SKM-1 (cell line): ENCODE measurements at regions not wholly inside any gene's neighbourhood (a gene's known extent, or its start where the extent isn't known, plus 50 kb on each side); places are given as distances from the start of the nearest gene placed in this dataset.
"Not testable (repeated sequence)": the region's sequence is repeated elsewhere in the genome, so short reads cannot be mapped to it uniquely, and the experiment has no call there.

Experiments used
- DNase-seq: peaks from one replicate; lab custom pipeline; 2025; ENCODE audit not compliant: unreplicated experiment; lab: John Stamatoyannopoulos, UW

DNA sequence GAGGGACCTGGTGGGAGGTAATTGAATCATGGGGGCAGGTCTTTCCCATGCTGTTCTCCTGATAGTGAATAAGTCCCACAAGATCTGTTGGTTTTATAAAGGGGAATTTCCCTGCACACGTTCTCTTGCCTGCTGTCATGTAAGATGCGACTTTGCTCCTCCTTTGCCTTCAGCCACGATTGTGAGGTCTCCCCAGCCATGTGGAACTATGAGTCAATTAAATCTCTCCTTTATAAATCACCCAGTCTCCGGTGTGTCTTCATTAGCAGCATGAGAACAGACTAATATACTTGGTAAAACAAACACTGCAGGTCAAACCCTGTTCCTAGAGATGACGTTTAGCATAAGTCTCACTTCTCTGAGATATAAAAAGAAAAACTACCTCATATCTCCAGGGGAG, 148.3 kb downstream of the MATN1 start:
- DNase-seq: no peak

DNA sequence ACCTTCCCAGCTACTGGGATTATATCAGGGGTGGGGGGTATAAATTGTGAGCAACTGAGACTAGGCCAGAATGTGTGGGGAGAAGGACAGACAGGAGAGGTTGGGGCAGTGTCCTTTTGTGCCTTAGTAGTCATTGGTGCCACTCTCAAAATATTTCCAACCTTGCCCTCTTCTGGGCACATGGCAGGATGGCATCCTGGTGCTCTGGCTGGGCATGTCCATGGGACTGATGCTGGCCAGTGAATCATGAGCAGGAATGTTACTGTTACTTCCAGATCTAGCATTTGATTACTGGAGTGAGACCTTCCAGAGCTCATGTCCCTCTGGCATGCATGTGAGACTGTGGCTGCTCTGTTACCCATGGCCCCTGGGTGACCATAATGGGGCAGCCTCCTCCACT, 151.2 kb downstream of the MATN1 start:
- no peak for DNase-seq

DNA sequence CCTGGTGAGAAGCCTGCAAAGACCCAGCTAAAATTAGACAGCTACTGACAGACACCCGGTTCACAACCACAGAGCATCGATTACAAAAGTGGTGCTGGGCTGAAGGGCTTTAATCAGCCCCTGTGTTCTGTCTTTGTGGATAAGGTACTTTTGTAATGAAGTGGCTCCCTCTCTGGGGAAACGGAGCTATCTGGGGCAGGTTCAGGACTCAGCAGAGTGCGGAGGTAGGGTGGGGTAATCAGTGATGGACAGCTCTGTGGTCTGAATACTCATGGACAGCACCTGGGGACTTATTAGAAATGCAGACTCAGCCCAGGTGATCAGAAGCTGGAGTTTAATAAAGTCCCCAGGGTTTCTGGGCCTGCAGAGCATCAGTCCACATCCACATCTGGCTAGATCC, 152.0 kb downstream of the MATN1 start:
- no peak for DNase-seq

DNA sequence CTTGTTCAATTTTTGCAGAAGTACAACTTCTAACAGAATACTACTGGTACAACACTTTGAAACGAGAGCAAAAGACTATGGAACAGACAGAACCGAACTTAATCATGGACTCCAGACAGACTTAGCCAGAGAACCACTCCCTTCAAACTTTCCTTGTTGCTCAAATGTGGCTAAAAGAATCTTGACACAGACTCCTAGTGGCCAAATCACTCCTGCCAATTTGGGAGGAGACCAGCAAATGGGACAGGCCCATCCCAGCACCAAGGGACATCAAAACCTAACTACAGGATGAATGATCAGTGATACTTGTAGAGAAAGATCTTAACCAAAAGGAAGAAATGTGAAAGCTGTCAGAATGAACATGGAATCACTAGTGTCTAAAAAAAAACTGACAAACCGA, 154.0 kb downstream of the MATN1 start:
- DNase-seq: no peak

DNA sequence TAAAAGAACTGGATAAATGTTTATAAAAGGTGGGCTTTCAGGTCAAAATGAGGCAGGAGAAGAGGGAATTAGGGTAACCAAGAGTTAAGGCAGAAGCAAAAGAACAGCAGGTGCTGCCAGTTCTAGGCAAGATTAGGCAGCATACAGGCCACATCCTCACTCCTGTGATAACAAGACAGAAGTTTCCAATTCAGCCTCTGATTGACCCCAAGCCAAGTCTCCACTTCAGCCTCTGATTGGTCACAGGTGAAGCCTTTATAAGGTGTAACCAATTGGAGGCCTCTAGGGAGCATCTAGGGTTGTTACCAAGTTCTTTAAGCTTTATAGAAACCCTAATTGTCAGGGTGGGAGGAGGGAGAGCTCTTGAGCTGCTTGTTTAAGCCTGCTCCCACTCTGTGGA, 160.8 kb downstream of the MATN1 start:
- no peak for DNase-seq

DNA sequence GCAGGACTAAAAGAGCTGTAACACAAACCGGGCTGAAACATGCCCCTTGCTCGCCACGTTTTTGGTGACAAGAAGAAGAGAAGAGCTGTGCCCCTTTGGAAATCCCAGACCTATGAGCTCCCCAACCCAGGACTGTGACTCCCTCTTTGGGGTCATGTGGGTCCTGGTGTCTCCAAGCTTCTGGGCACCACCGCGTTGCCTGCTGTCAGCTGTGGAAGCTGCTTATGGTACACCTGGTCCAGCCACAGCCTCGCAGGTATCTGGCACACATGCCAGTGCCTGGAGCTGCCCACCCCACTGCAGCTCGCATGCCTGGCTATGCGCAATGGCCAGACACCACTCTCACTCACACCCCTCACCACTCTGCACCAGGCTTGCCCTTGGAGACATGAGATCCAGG, 171.8 kb downstream of the MATN1 start:
- no peak for DNase-seq

DNA sequence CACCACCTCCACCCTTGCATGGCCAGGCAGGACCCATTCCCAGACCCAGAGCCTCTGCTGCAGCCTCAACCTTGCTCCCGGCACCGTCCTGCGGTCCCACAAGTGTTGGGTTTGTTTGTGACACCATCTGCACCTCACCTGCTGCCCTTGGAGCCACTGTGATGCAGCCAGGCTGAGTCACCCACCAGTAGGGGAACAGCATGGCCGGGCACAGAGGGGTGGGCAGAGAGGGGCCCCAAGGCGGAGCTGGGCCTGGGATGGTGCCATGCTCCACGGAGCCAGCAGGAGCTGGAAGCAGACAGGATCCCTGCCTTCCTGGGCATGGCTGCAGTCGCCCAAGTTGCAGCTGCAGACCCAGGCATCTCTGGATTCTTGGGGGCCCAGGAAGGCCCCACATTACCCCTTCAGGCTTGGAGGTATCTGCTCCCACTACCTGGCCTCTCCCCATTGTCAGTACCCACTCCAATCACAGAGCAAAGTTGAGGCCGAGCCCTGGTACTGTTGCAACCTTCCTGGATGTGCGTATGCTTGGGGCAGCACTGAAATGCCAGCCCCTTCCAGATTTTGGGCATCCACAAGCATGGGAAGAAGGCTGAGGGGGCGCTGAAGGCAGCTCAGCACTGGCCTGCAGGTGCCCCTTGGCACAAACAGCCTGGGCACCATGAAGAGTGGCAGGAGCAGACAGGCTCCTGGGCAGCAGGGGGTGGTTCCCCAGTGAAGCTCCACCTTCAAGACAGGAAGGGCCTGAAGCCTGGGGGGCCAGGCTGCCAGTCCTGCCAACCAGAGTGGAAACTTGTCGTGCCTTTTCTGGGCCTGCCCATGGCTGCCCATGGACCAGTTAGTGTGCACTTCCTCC, 172.8 kb downstream of the MATN1 start:
- no peak for DNase-seq

DNA sequence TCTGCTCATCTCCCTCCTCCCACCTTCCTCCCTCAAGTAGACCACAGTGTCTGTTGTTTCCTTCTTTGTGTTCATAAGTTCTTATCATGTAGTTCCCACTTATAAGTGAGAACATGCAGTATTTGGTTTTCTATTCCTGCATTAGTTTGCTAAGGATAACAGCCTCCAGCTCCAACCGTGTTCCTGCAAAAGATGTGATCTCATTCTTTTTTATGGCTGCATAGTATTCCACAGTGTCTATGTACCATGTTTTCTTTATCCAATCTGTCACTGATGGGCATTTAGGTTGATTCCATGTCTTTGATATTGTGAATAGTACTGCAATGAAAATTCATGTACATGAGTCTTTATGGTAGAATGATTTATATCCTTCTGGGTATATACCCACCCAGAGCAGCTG, 173.5 kb downstream of the MATN1 start:
- DNase-seq: not testable (repeated sequence)

DNA sequence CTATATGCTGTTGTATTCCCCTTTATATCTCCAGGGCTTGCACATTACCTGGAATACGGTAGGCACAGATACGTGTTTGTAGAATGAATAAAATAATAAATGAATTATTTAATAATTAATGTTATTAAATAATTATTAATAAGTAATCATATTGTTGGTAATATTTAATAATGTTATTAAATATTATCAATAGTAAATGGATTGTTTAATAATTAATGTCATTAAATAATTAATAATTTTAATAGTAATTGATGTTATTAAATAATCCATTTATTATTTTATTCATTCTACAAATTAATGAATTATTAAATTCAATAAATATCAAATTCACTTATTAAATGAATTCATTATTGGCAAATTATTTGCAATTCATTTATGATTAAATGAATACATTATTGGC, 175.1 kb downstream of the MATN1 start:
- no peak for DNase-seq

DNA sequence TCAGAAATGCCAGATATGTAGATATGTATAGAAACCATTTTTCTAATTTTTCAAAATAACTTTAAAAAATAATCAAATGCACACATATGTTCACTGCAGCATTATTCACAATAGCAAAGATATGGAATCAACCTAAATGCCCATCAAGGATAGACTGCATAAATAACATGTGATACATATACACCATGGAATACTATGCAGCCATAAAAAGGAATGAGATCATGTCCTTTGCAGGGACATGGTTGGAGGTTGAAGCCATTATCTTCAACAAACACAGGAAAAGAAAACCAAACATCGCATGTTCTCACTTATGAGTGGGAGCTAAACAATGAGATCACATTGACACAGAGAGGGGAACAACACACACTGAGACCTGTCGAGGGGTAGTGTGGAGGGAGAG, 176.1 kb downstream of the MATN1 start:
- DNase-seq: not testable (repeated sequence)

DNA sequence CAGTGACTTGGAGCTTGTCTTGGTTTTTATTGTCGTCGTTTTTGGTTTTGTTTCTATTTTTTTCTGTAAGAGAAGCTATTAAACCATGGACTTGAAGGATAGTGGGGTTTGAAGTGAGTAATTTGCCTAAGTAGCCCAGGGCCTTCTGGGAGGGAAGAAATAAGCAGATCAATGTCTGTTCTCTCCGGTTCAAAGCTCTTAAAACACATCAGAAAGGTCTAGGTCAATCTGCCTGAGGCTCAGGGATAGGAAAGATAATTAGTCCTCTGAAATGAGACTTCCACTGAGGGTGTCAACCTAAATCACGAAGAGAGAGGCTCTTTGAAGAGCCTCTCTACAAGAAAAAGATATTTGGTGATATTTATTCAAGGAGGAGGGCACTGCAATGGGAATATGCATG, 178.0 kb downstream of the MATN1 start:
- no peak for DNase-seq

DNA sequence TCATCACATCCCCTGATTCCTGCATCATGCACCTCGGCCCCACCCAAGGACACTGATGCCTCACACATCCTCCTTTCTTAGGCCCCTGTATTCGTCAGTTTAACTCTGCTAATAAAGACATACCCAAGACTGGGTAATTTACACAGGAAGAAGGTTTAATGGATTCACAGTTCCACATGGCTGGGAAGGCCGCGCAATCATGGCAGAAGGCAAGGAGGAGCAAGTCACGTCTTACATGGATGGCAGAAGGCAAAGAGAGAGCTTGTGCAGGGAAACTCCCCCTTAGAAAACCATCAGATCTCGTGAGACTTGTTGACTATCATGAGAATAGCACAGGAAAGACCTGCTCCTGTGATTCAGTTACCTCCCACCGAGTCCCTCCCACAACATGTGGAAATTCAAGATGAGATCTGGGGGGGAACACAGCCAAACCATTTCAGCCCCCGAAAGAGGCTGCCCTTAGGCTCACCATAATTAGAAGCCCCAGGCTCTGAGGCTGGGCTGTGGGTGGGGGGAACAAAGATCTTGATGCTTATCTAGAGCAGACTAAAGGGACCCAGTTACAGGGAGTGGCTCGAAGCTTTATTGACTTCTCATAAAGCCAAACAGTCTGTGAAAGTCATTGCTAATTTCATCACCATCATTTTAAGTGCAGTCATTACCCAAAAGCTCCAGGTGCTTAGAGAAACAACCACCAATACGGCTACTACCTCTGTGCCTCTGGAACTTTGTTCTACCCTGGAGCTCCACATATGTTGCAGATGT, 181.5 kb downstream of the MATN1 start:
- DNase-seq: no peak

DNA sequence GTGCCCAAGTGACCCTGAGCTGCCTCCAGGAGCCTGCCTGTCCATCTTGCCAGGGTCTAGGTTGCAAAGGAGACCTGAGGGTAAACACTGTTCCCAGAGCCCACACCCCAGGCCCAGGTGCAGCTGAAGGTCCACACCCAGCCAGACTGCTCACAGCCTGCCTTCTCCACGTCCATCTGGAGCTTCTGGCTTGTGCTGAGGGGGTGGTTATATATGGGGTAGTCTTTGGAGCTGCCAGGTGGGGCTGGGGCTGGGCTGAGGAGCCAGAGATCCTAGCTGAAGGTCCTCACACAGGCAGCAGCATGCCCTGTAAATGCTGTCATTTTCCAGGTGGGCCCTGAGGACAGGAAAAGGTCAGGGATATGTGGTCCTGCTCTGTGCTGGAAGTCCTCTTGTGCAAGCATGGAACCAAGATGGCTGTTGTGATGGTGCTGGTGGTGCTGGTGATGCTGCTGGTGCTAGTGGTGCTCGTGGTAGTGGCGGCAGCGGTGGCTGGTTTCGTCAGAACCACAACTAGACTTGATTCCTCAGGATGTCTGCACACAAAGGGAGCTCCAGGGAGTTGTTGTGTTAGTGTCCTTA, 182.7 kb downstream of the MATN1 start:
- no peak for DNase-seq

DNA sequence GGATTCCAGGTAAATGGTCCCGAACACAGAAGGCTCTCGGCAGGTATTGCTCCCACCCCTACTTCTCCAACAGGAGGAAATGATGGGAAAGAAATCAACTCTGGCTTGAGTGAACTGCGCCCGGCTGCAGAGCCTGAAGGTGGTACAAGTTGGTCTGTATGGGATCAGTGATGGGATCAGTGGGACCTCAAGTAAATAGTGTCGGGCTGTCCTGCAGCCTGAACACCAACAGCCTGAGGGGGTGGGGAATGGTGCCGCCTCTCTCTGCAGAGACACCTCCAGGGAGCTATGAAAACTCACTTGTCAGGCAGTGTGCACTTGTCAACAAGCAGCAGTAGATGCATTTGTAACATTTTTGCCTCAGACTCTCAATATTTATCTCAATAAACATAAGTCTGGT, 183.5 kb downstream of the MATN1 start:
- DNase-seq: no peak

DNA sequence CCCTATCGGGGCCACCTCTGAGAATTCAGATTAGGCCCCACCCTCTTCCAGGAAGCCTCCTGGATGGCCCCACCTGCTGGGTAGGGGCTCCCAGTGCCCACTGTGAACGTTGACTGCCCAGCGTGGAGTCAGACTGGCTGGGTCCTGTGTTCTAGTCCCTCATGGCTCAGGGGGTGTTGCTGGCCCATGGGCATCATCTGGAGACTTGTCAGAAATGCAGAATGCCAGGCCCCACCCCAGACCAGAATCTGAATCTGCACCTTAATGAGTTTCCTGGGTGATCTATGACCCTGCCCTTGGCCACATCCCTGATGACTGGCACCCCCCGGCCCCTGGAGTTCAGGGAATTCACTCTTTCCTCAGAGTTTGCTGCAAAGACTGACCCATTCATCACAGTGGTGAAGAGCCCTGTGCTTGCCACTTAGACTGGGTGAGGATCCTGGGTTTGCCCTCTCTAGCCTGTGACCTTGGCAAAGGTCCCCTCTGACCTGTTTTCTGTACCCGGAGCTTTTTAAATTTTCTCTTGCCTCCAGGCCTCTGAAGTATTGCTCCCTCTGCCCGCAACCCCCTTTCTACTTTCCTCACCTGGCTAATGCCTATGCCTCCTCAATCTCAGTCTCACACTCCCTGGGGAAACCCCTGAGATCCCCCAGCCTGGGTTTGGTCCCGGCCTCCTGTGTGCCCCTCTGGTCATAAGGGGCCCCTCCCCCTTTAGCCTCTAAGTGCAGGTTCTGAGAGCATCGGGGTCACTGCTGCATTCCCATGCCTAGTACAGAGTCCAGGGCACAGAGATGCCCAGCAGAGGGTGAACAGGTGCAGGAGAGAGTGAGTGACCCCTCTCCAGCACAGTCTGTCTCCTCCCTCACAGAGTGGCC, 184.2 kb downstream of the MATN1 start:
- DNase-seq: no peak

DNA sequence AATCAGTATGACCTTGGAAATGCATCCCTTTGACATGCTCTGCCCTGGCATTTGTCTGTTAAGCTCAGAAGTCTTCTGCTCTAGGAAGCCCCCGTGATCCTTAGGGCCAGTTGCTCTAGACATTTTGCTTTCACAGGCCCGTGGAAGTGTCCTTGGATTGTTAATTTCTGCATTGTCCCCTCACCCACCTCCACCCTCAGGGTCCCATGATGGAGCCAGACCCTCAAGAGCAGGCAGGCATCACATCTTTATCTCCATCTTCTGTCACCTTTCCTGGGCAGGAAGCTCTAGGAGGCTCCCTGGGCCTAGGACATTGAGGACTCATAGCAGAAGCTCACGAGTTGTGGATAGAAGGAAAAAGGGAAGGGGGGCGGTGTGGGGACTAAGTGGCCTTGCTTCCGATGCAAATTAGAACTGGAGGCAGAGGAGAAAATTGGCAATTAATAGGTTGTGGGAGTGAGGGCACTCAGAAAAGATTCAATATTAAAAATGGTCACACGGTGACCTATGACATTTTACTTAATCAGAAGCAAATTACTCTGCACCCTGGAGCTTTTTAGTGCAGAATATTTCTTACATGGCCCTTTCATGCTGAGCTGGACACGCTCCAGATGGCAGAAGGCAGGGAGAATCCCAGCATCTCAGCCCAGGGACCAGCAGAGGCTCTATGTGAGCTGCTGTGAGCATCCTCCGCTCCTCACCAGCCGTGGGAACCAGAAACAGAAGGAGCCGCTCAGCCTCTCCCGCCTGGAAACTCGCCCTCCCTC, 185.0 kb downstream of the MATN1 start:
- DNase-seq: no peak

DNA sequence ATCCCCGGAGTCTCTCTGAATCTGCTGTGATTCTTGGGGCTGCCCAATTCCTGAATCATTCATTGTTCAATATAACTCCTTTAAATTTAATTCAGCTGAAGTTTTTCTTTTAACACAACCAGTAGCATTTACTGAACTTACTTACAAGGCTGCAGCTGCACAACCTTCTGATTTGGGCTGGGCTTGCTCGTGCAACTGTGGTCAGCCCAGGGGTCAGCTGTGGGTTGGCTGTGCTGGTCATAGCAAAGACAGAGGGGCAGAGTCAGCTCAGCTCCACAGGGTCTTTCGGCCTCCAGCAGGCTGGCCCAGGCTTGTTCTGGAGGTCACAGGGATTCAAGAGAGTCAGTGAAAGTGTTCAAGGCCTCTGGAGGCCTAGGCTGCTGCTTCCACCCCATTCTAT, 186.1 kb downstream of the MATN1 start:
- no peak for DNase-seq

DNA sequence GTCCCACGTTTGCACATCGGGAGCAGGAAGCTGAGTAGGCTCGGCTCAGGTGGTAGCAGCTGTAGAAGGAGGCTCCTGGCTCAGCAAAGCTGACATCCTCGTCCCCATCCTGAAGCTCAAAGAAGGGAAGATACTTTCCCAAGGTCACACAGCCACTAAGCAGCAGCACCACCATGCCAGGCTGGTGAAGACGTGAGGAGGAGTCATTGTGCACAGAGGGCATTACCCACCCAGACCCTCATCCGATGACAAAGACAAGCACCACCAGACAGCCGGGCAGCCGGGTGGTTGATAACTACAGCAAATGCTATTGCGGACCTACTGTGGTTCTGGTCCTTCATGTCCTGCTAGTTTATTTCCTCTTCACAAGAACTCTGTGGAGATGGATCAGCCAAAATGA, 186.9 kb downstream of the MATN1 start:
- DNase-seq: no peak

DNA sequence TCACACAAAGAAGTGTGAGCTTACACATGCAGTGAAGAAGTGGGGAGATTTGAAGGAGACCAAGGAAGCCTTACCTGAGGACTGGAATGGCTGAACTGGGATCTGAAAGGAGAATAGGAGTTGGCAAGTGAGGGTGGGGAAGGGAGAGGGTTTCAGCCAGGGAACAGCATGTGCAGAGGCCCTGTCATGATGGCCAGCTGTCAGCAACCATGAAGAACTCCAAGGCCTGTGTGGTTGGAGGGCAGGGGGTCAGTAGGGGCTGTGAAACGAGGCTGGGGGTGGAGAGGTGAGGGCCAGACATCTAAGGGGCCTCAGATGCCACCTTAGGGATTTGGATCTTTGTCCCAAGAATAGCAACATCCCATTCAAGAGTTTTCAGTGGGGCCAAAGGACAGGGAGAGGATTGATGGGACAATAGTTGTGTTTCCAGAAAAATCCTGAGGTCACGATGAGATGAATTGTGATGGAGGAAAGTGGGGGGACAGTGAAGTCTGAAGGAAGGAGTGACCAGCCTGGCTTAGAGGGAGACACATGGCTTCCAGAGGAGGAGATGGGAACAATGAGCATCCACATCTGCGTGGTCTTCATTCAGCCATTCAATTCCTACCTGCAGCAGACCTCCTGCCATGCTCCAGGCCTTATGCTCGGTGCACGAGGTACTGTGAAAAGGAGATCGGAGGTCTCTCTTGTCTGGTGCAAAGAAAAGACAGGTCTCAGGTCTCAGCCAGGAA, 187.6 kb downstream of the MATN1 start:
- no peak for DNase-seq

DNA sequence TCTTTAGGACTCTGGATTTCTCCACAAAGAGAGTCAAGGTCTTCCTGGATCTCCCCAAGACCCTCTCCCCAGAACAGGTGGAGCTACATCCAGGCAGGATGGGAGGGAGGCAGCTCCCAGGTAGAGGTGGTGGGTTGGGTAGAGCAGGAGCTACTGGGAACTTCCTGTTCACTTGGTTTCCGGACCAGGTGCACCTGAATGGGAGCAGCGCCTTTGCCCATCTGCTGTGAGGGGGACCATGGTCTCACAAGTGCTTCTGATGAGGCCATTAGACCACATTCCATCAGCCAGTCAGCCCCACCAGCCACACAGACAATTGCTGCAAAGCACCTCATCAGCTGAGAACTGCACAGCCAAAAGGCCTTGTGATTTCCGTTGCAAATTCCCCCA, 188.8 kb downstream of the MATN1 start:
- DNase-seq: no peak
